GM19463 (cell line): ENCODE measurements at regions not wholly inside any gene's neighbourhood (a gene's known extent, or its start where the extent isn't known, plus 50 kb on each side); places are given as distances from the start of the nearest gene placed in this dataset.

ENCODE experiments used
- ATAC-seq: cut with Tn5 transposase; IDR thresholded peaks from one replicate; pipeline ENCODE4 v1.9.1; 2021; ENCODE audit warnings: mild to moderate bottlenecking, moderate library complexity; ENCODE audit not compliant: unreplicated experiment

DNA sequence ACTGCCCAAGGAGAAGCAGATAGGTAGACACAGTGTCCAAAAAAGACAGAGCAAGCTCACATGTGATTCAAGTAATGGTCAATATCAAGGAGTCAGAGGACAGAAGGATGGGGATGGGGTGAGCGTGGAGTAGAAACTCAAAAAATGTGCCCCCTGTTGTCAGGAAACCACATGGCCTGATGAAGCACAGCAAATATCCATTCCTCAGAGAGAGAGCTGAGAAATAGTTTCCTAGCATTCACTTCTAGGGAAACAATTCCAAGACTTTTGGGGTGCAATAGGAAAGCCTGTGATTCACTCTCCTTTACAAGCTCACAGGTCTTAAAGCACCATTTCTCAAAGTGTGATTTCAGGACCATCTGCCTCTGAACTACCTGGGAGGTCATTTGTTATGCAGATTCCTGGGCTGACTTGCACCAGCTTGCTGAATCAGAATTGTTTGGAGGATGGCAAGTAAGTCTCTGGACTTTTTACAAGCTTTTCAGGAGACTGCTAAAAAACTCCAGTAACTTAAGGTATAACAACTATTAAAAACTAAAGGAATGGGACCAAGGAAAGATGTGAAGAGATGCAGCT is 432.8 kb downstream of the HDGFL1 start:
- ATAC-seq = no peak

DNA sequence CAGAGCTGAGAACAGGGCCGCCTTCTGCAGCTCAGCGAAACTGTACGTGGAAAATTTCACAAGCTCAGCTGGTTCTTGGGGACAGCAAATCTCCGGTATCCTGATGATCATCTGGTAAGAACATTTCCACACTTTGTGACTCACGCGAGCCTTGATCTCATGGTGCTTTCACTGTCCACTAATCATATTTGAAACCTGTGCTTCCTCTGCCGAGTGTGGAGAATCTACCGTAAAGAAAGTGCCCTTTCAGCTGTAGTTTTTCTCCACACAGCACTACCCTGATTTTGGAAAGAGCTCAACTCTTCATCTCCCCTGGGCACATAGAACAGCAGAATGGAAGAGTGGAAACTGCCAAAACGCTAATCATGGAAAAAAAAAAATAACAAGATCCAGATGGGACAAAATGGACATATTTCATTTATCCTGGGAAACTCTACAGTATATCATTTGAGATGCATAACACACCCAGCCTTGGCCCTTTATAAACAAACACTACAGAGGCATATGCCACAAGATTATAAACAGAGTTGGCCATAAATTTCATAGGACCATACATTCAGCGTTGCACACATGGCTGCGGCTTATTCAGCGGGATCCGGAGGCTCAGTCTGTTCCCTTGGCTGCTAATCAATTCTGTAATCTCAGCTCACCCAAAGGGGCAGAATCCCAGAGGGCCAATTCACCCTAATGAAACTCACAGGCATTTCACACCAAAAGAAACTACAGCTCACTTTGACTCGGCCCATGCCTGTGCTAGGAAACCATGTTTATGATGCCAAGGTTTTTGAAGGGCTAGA is 434.5 kb downstream of the HDGFL1 start:
- no peak for ATAC-seq

DNA sequence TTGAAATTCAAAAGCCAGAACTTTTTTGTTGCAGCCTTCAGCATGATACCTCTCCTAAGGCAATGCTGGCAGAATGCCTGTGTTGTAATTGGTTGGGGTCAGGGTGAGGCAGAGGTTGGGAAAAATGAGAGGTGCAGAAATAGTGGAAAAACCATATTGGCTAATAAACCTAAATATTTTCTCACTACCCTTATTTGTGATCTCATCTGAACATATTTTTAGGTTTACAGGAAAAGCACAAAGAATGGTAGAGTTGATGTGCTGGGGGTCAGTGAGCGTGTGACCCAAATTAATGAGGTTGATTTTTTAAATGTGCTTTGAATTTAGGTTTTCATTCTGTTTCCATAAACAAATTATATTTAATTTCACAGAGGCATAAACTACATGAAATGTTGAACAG is 437.3 kb downstream of the HDGFL1 start:
- ATAC-seq = no peak

DNA sequence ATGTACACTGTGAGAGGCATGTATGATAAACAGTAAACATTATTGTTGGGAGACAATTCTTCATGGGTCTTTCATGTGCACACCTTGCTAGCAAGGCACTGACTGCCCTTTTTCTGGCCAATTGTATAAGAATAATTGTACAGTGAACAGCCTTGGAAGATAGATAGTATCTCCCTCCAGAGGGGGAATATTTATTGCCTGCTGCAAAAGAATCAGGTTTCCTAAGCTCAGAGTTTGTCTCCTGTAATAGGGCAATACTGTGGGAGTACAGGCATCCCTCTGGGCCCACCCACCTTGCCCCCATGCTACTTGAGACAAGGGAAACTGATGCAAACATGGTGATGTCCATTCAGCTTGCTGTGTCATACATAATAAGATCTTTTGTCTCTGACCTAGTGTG is 442.2 kb downstream of the HDGFL1 start:
- no peak for ATAC-seq

DNA sequence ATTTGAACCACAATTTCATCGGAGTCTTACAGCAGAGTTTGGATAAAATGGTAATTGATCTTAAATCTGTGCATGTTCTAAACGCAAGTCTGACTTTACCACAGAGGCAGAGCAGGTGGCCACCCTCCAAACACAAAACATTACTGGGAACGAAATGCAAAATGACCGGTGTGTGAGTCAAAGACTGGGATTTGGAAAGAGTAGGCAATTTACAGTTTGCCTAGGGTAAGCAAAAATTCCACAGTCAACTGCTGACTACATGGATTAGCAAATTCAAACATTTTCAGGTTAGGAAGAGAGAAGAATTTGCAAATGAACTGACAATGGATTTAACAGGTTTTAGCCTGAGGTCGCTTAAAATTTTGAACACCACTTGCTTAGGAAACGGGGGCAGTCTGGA is 444.4 kb downstream of the HDGFL1 start:
- ATAC-seq = no peak

DNA sequence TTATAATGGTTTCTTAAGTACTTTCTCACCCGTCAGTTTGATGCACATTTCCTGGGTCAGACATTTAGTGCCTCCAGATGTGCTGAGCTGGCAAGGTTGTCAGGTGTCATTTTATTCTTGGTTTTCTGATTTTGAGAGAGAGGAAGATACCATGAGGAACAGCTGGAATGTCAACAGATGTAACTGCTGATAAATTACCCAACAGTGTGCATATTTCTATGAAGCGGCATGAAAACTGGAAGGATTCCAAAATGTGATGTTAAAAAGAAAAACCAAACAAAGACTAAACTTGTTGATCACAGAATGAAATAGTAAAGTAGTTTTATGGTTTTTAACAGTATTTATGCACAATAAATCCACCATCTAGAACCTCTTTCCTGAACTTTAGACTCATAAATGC is 447.3 kb downstream of the HDGFL1 start:
- no peak for ATAC-seq

DNA sequence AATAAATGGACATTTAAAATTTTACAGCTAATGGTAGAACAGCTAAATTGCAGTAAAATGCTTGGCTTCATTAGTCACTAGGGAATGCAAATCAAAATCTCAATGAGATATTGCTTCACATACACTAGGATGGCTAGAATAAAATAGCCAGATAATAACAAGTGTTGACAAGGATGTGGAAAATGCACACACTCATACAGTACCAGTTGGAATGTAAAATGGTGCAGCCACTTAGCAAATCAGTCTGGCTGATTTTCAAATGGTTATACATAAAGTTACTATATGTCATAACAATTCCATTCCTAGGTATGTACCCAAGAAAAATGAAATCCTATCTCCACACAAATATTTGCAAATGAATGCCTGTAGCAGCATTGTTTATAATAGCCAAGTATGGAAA is 452.1 kb downstream of the HDGFL1 start:
- ATAC-seq = no peak

DNA sequence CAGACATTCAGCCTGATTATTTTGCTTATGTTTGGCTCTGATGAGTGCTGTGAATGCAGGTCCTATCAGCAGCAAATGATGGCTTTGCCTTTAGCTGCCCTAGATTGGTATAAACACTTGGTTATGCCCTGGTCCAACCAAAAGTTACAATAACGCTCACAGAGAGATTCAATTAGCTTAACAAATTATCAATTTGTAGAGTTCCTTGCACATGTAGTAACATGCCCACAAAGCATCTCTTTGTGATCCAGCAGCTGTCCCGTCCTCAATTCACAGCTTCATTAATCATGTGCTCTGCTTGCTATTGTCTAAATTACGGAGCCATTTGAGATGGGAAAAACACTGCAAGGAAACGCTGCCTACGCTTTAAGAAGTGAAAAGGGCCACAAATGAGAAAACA is 457.9 kb downstream of the HDGFL1 start:
- no peak for ATAC-seq

DNA sequence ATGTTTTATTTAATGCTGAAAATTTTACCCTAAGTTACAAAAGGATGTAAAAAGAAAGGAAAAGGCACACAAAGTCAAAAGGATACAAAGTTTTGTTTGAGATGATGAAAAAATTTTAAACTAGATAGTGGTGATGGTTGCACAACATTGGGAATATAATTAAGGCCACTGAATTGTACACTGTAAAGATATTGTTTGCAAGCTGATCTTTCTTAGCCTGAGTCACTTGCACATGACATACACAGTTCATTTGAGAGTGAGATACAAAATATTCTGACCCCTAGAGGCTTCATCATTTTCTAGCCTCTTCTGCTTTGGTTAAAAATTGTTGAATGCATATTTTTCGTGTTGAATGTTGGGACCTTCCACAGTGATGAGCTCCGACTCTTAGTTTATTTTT is 462.6 kb downstream of the HDGFL1 start:
- no peak for ATAC-seq

DNA sequence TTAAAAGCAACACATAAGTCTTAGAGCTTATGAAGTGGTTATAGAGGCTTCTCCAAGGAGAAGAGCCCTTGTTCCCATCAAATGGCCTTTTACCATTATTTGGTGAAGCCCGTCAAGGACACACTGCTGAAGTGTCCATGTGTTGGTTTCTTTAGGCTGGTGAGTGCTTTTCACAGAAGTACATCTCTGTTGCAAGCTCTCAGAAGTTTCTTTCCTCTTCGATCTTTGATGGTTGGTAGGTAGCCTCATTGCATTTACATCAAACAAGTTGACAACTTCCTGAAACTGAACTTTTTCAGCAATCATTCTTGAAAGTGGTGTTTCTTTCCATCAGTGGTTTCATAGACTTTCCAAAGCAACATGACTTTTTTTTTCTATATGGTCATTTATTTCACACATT is 465.6 kb downstream of the HDGFL1 start:
- no peak for ATAC-seq

DNA sequence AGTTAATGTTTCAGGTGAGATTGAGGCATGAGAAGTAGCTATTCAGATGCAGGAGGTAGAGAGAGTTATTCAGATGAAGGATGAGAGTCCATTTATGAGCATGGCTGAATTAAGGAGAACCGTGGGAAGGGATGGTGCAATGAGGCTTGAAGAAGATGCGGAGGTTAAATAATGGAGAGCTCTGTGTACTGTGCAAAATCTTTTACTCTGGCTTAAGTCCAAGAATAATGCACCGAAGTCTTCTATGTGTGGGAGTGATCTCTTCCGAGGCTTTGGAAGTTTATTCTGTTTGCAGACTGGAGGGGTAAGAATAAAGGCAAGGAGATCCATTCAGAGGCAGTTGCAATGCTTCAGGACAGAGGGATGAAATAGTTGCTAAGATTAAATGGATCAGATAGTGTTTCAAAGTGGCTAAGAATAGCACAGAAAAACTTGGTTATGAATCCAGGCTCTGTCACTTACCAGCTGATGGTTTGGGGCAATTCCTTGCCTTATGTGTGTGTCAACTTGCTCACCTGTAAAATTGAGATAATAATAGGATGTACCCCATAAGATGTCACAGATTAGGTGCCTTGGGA is 467.1 kb downstream of the HDGFL1 start:
- ATAC-seq = no peak

DNA sequence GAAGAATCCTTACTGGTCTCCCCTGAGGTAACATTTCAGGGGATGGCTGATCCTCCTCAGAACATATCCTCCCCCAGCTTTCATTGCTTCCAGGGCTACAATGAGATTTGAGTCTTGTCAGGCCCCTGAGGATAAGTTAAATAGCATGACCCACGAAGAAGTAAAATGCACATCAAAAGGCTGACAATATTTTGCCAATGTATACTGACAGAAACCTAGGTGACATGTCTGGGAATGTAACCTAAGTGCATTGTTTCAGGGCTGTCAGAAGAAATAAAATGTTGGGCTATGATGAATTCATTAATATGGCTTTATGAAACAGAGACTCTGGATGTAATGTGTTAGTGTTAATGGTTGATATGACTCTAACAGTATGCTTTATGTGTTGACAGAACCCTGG is 471.5 kb downstream of the HDGFL1 start:
- ATAC-seq = no peak

DNA sequence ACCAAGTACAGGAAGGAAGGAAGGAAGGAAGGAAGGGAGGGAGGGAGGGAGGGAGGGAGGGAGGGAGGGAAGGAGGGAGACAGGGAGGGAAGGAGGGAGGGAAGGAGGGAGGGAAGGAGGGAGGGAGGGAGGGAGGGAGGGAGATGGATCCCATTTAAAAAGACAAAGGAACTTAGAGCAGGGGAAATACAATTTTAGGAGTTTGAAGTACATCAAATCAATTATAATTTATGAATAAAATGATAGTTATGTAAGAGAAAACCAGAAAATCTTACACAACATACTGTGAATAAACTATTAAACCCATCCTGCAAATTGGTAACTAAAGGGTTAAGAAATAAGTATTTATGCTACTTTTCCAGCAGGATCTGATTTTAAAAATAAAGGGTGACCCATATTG is 475.9 kb downstream of the HDGFL1 start:
- ATAC-seq = no peak

DNA sequence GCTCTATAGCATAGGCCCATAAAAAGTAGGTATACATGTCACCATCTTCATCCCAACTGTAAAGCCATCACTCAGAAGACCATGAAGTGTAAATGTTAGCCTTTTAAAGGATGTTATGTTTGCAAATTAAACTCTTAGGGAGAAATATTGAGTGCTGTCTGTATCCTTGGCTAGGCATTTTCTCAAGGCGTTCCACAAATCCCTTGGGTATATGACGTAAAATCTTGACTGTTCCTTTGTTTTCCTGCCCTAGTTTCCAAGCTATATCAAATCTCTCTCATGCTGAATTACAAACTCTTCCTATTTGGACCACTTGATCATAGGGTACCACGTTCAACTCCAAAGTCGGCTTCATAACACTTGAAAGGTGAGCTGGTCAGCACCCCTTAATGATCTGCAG is 486.2 kb downstream of the HDGFL1 start:
- ATAC-seq = no peak

DNA sequence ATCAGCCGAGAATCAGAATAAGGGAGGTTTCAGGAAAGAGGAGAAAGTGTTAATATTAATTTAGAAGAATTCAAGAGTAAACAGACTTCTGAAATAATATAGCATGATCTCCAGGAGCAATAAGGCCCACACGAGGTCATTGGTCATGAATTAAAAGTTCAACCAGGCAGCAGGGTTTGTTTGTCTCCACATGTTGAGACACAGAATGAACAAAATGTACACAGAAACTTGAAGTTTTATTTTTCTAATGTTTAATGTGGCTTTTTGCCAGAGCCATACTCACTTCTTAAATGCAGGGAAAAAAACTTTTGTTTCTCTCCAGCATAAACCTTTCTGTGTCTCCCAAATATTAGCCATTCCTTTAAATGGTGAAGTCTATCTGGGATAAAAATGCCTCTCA is 504.5 kb downstream of the HDGFL1 start:
- no peak for ATAC-seq

DNA sequence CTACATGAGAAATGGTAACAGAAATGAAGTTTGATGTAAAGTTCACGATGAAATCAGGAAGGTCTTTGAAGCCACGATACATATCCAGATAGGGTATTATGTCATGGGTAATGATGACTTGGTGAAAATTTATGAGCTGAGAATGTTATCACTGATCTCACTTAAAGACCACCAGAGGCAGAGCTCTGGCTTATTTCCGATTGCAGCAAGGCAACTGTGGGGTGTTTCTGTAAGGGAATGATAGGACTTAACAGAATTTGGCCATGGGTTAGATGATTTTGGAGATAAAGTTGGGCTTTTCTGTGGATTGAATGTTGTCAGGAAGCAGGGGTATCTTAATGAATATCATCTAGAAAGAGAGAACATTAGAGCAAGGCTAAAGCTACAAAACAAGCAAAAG is 508.4 kb downstream of the HDGFL1 start:
- ATAC-seq = no peak

DNA sequence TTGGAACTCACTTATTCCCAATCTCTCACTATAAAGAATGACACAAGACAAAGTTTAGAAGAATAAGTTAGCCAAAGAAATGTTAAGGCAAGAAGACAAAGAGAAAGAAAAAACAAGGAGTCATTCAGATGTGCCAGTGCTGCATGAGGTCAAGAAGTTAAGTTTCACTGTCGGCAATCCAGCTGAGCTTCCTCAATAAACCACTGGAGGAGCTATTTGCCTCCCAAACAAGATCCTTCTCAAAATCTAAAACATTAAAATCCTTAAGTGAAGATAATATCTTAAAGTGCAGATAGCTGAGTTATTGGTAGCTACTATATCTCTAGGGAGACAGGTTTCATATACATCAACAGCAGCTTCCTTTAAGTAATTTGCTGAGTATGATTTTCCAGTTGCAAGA is 512.3 kb downstream of the HDGFL1 start:
- no peak for ATAC-seq

DNA sequence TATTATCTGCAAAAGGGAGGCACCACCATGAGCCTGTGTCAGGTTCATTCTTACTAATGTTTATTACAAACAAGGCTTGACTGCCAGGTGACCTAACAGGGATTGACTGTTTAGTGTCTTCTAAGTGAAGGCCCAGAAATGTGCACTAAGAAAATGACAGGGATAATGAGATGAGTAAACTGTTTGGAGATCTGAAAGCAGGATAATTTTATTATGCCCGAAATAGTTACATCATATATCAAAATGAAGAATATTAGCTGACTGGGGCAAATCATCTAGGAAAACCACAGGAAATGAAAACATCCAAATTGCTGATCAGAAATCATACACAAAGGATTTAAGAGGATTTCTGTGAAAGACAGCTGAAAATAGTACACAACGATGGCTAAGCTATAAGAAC is 516.7 kb downstream of the HDGFL1 start:
- no peak for ATAC-seq

DNA sequence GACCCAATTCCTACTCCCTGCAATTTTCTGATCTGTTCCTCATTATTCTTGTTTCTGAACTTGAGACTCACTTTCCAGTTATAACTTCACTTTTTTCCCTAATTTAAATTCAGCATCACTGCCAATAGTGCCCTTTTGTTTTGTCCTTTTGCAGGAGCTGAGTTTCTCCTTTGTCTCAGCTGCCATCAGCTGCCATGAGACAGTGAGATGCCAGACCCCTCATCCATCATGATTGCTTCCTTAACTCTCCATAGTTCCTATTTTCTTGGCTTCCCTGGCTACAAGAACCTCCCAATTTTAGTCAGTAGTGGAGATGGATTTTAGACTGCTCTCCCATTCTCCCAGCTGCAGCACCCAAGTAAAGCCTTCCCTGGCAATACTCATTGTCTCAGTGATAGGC is 518.1 kb downstream of the HDGFL1 start:
- no peak for ATAC-seq

DNA sequence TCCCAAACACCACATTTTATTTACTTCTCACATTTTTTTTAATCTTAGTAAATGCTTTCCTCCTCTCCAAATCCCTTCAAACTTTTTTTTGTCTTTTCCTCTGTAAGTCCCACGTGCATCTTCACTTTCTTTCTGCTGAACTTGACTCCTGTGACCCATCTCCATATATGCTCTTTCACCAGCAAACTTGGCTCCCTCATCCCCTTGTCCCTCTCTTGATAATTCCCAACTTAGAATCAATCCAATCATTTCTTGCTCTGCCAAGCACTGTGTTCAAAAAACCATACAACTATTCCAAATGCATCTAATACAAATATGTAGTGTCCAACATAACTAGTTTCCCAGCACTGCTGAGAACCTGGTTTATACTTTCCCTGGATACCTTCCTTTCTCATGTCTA is 519.4 kb downstream of the HDGFL1 start:
- ATAC-seq = no peak

DNA sequence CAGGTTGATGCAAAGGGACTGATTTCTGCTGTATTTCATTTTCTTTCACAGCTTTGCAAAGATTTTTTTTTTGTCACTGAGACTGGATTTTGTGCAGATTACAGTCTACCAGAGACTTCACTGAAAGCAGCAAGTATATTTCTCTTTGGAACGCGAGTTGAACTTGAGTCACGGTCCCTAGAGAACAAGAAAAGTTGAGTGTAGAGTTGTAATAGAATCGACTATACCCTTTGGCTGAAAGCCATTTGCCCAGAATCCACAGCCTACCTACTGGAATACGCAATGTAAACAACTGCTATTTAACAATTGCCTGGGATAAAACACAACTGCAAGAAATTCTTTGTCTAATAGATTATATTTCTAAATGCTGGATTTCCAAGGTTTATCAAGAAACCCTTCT is 520.6 kb downstream of the HDGFL1 start:
- no peak for ATAC-seq

DNA sequence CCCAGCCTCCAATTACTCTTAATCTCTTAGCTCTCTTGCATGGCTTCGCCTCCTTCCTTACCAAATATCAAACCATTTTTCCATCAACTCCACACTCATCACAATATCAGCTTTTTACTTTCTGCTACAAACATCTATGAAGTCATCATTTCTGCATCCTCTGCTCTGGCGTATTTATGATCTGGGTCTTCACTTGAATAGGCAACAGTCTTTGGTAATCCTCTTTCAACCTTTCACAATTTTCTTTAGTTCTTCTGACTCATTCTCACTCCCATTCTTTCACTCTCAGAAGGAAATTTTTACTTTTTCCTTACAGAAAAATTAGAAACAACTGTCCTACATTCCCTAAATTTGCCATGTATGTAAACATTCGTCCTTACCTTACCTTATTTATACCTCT is 522.4 kb downstream of the HDGFL1 start:
- no peak for ATAC-seq

DNA sequence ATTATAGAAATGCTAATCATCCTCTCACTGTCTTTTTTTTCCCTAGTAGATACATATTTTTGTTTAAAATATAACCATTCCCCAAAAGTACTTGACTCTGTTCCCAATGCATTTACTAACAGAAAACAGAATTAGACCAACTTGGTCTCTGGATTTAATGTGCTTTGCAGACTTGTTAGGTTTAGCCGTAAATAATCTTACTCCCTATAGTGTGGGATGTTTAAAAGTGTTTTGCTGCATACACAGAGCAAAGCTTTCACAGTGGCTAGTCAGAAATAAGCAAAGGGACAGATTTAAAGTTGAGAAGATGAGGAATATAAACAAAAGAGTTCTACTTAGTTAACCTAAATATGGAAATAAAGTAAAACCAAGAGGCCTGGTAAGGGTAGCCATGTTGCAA is 527.5 kb downstream of the HDGFL1 start:
- ATAC-seq = no peak
